ENCODE measurements at regions not wholly inside any gene's neighbourhood (a gene's known extent, or its start where the extent isn't known, plus 50 kb on each side); places are given as distances from the start of the nearest gene placed in this dataset.

GRCh38 chr18:45274026-45274425 is 341.2 kb upstream of the SLC14A2 start:
- H3K4me3 ChIP-seq (ENCODE audit: insufficient read depth, low read depth, low read length) = no peak overlapping the region
- H4K20me1 ChIP-seq (ENCODE audit: insufficient read depth, low read length) = no peaks in the 10 kb centered on the region
- Mint-ChIP-seq H3K4me1 (ENCODE audit: low read depth, unreplicated experiment) (no peaks in the 10 kb centered on the region), H3K36me3 (ENCODE audit: low read depth, unreplicated experiment) (no peaks in the 10 kb centered on the region), H3K9me3 (ENCODE audit: unreplicated experiment) (peaks cover 1% of the 10 kb centered on the region), H3K4me3 (ENCODE audit: unreplicated experiment) (no peak overlapping the region), H3K27me3 (ENCODE audit: low read depth, unreplicated experiment) (peaks cover 8% of the 10 kb centered on the region), H3K27ac (ENCODE audit: unreplicated experiment) (no peak overlapping the region)
- TF ChIP-seq CTCF (IDR thresholded peaks at IDR 0.05; ENCODE audit: insufficient read depth, low read depth, low read length) = no peak
- no peak for TF ChIP-seq EZH2 (IDR thresholded peaks at IDR 0.05; ENCODE audit: insufficient read depth, low read length)
- DNase-seq (ENCODE audit: low read depth) = no peak
- no peak overlapping the region for H3K4me2 ChIP-seq (ENCODE audit: low read length)
- no peaks in the 10 kb centered on the region for H3K79me2 ChIP-seq (ENCODE audit: insufficient read depth, low read length)
- H3K4me1 ChIP-seq (ENCODE audit: insufficient read depth, low read length) = no peaks in the 10 kb centered on the region
- no peak for FAIRE-seq
- H2AFZ ChIP-seq (ENCODE audit: low read depth, low read length) = no peak overlapping the region
- no peaks in the 10 kb centered on the region for H3K27me3 ChIP-seq (ENCODE audit: insufficient read depth, low read length)
- no peak overlapping the region for H3K27ac ChIP-seq (ENCODE audit: low read depth, low read length)
- H3K9ac ChIP-seq (ENCODE audit: low read length) = no peak overlapping the region
- H3K36me3 ChIP-seq (ENCODE audit: insufficient read depth, low read length) = no peaks in the 10 kb centered on the region
- H3K9me3 ChIP-seq (ENCODE audit: insufficient read depth, low read depth, low read length) = peaks cover 3% of the 10 kb centered on the region

- Histone ChIP-seq H3K4me1 (ENCODE audit: insufficient read depth, low read length) (no peaks in the 10 kb centered on the region), H3K4me2 (ENCODE audit: low read length) (no peak overlapping the region), H3K27ac (ENCODE audit: low read depth, low read length) (no peak overlapping the region), H3K9ac (ENCODE audit: low read length) (no peak overlapping the region), H2AFZ (ENCODE audit: low read depth, low read length) (no peak overlapping the region), H3K79me2 (ENCODE audit: insufficient read depth, low read length) (no peaks in the 10 kb centered on the region), H3K36me3 (ENCODE audit: insufficient read depth, low read length) (no peaks in the 10 kb centered on the region), H4K20me1 (ENCODE audit: insufficient read depth, low read length) (no peaks in the 10 kb centered on the region), H3K4me3 (ENCODE audit: insufficient read depth, low read depth, low read length) (no peak overlapping the region), H3K9me3 (ENCODE audit: insufficient read depth, low read depth, low read length) (peaks cover 3% of the 10 kb centered on the region), H3K27me3 (ENCODE audit: insufficient read depth, low read length) (no peaks in the 10 kb centered on the region)
- H3K36me3 Mint-ChIP-seq (ENCODE audit: low read depth, unreplicated experiment) = no peaks in the 10 kb centered on the region
- H3K4me1 Mint-ChIP-seq (ENCODE audit: low read depth, unreplicated experiment) = no peaks in the 10 kb centered on the region
- TF ChIP-seq EZH2 (IDR thresholded peaks at IDR 0.05; ENCODE audit: insufficient read depth, low read length) (no peak), CTCF (IDR thresholded peaks at IDR 0.05; ENCODE audit: insufficient read depth, low read depth, low read length) (peak; percentile 83)
- H3K27ac Mint-ChIP-seq (ENCODE audit: unreplicated experiment) = no peak overlapping the region
- DNase-seq (ENCODE audit: low read depth) = no peak
- peaks cover 1% of the 10 kb centered on the region for H3K9me3 Mint-ChIP-seq (ENCODE audit: unreplicated experiment)
- FAIRE-seq = peak; percentile 73
- peaks cover 6% of the 10 kb centered on the region for H3K27me3 Mint-ChIP-seq (ENCODE audit: low read depth, unreplicated experiment)
- no peak overlapping the region for H3K4me3 Mint-ChIP-seq (ENCODE audit: unreplicated experiment)
These were observed 339.7 kb upstream of the SLC14A2 start for GRCh38 chr18:45275367-45276113.

- H3K4me1 ChIP-seq (ENCODE audit: insufficient read depth, low read length) = no peaks in the 10 kb centered on the region
- no peak overlapping the region for H3K4me3 Mint-ChIP-seq (ENCODE audit: unreplicated experiment)
- no peak overlapping the region for H3K9ac ChIP-seq (ENCODE audit: low read length)
- H3K4me1 Mint-ChIP-seq (ENCODE audit: low read depth, unreplicated experiment) = no peaks in the 10 kb centered on the region
- no peak overlapping the region for H3K27ac Mint-ChIP-seq (ENCODE audit: unreplicated experiment)
- DNase-seq (ENCODE audit: low read depth) = no peak
- peaks cover 3% of the 10 kb centered on the region for H3K9me3 ChIP-seq (ENCODE audit: insufficient read depth, low read depth, low read length)
- no peaks in the 10 kb centered on the region for H3K36me3 Mint-ChIP-seq (ENCODE audit: low read depth, unreplicated experiment)
- FAIRE-seq = no peak
- no peak overlapping the region for H3K27ac ChIP-seq (ENCODE audit: low read depth, low read length)
- H3K36me3 ChIP-seq (ENCODE audit: insufficient read depth, low read length) = no peaks in the 10 kb centered on the region
- H3K4me2 ChIP-seq (ENCODE audit: low read length) = no peak overlapping the region
- no peak overlapping the region for H3K4me3 ChIP-seq (ENCODE audit: insufficient read depth, low read depth, low read length)
- H3K9me3 Mint-ChIP-seq (ENCODE audit: unreplicated experiment) = peaks cover 1% of the 10 kb centered on the region
- peaks cover 14% of the 10 kb centered on the region for H3K27me3 Mint-ChIP-seq (ENCODE audit: low read depth, unreplicated experiment)
- H2AFZ ChIP-seq (ENCODE audit: low read depth, low read length) = no peak overlapping the region
- no peaks in the 10 kb centered on the region for H3K79me2 ChIP-seq (ENCODE audit: insufficient read depth, low read length)
- TF ChIP-seq CTCF (IDR thresholded peaks at IDR 0.05; ENCODE audit: insufficient read depth, low read depth, low read length) = no peak
- TF ChIP-seq EZH2 (IDR thresholded peaks at IDR 0.05; ENCODE audit: insufficient read depth, low read length) = no peak
- H3K27me3 ChIP-seq (ENCODE audit: insufficient read depth, low read length) = no peaks in the 10 kb centered on the region
- no peaks in the 10 kb centered on the region for H4K20me1 ChIP-seq (ENCODE audit: insufficient read depth, low read length)
These were observed 338.4 kb upstream of the SLC14A2 start for GRCh38 chr18:45276878-45277277.

Measured in astrocyte (in vitro differentiated cells and primary cell).